HG02943 (cell line): ENCODE measurements at regions not wholly inside any gene's neighbourhood (a gene's known extent, or its start where the extent isn't known, plus 50 kb on each side); places are given as distances from the start of the nearest gene placed in this dataset.
A peak's percentile ranks its signal among the peaks of the same experiment; 100 is the strongest.

Source experiments
- ATAC-seq: cut with Tn5 transposase; IDR thresholded peaks from one replicate; pipeline ENCODE4 v1.9.1; 2021; ENCODE audit warnings: mild to moderate bottlenecking, low read depth, moderate library complexity; ENCODE audit not compliant: unreplicated experiment

DNA sequence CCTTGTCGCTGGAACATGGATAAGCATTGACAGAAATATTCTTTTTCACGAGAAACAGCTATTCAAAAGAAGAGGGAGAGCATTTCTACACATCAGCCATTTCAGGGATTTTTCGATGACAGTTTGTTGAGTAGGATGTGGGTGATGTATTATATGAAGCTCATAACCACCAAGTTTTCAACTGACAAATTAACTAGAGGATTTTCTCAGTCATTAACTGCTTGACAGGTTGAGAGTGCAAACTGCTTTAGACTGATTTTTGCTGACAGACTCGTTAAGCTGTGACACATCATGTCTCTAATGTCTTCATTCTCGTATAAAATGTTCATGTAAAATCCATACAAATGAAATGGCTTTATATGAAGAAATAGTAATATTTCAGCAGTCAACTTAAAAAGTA, 354.2 kb upstream of the KCNN2 start:
- ATAC-seq = no peak

DNA sequence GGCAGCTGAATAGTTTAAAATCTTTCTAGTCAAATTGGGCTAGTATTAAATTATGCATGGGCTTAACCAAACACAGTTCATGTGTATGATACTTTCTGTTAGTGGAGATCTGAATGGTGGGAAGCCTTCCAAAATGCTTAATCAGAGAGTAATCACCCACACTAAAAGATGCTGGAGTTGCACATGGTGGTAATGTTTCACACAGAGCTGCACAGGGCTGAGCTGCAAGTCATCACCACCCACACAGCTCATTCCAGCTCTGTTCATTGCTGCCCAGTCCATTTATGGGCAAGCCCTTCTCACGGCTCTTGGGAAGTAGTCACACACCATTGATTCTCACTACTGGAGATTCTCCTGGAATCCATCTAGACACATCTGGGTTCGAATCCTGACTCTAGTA, 351.5 kb upstream of the KCNN2 start:
- no peak for ATAC-seq

DNA sequence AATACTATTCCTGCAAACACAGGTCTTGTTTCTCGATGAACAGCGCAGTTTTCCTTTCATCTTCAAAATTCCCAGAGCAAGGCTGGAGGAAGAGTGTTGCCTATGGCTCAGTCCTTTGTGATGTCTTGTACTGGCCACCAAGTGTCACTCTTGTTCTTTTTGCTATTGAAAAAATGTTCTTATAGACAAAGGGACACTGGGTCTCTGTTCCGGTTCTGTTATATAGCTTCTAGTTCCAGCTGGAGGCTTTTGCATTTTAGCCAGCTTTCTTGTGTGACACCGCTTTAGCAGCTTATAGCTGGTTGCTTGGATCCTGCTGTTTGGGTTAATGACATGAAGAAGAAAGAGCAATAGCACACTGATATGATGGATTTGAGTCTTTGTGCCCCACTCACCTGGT, 343.7 kb upstream of the KCNN2 start:
- ATAC-seq = no peak

DNA sequence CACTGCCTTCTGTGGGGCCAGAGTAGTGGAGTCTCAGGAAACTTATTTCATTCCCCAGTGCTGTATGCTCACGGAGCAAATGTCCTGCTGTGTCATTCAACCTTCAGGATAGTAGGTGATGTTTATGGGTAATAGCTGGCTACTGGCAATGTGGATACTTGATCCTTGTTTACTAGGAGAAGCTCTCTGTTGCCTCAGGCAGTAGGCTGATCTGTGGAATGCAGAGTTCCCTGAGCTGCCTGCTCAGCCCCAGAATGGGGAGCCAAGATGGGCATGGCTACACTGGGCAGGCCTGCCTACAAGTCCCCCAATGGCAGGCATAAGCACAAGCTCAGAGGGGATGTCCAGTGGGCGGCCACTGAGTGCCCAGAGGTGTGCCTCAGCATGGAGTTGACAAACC, 323.1 kb upstream of the KCNN2 start:
- ATAC-seq = no peak

- no peak for ATAC-seq
Measured at GRCh38 chr5:114050087-114050486, 311.8 kb upstream of the KCNN2 start.

GRCh38 chr5:114053372-114053771, 308.5 kb upstream of the KCNN2 start:
- ATAC-seq = no peak

GRCh38 chr5:114054594-114054993, 307.3 kb upstream of the KCNN2 start:
- no peak for ATAC-seq

GRCh38 chr5:114055318-114056184, 306.3 kb upstream of the KCNN2 start:
- no peak for ATAC-seq

DNA sequence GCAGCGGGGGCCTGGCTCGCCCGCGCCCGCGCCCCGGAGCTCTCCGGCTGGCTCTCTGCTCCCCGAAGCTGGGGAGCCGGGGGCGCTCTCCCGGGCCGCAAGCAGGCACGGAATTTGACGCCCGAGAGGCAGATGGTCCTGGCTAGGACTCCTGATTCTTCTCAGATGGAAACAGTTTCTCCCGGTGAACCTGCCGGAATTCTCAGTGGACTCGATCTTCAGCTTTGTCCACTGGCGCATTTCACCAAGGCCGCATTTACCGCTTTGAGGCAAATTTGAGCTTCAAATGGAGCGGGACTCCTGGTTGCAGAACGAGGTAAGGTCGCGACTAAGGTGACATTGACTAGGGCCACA, 305.7 kb upstream of the KCNN2 start:
- no peak for ATAC-seq

- ATAC-seq = no peak
Measured at GRCh38 chr5:114060866-114061265, 301.0 kb upstream of the KCNN2 start.

DNA sequence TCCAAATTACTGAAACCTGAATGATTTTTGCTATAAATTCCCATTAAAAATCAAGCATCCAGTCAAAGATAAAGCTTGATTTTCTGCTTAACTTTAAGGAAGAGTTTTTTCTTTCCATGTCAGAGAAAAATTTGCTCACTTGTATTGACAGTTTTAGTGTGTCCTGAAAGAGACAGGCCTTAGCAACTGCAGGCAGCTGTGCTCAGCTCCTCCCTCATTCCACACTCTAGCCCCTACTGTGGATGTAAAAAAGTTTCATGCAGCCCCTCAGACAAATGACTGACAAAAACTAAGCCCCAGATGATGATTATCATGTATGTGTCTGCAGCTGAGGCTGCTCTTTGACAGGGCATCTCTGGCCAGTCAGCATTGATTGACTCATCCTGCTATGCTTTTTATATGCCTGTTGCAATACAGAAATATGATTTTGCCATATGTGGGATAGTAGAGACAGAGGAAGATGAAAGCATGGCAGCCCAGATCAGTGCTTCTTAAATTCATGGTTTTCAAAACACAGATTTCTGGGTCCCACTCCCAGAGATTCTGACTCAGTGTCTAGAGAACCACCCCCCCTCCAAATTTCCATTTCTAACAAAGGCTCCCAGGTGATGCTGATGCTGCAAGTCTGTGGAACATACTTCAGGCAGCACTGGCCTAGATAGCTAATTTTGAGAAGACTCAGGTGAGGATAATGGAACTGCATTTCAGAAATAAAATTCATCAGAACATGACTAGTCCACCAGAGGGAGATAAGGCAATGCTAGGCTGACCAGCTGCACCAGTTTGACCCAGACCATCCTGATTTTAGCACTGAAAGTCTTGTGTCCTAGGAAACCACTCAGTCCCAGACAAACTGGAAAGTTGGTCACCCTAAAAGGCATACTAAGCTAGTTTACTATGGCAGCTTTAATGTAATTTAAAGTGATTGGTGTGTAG, 298.7 kb upstream of the KCNN2 start:
- ATAC-seq = no peak

- no peak for ATAC-seq
Measured at GRCh38 chr5:114065912-114066311, 296.0 kb upstream of the KCNN2 start.

GRCh38 chr5:114070093-114070722, 291.7 kb upstream of the KCNN2 start:
- ATAC-seq = no peak

- no peak for ATAC-seq
Measured at GRCh38 chr5:114089259-114089658, 272.6 kb upstream of the KCNN2 start.

GRCh38 chr5:114097570-114097969, 264.3 kb upstream of the KCNN2 start:
- ATAC-seq = no peak

DNA sequence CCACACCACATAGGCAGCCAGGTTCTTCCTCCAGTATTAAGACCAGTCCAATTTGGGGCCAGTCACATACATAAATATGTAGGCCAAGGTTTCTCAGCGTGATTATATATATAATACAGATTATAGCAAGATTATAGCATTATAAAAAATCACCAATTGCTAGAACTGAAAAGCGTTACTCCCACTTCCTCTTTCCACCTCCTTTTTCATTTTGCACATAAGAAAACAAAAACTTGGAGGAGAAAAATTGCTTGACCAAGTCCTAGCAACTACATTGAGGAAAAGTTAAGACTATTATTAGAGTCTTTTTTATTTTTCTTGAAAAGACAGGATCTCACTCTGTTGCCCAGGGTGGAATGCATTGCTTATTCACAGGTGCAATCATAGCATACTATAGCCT, 262.7 kb upstream of the KCNN2 start:
- no peak for ATAC-seq

- no peak for ATAC-seq
Measured at GRCh38 chr5:114101153-114101552, 260.7 kb upstream of the KCNN2 start.

DNA sequence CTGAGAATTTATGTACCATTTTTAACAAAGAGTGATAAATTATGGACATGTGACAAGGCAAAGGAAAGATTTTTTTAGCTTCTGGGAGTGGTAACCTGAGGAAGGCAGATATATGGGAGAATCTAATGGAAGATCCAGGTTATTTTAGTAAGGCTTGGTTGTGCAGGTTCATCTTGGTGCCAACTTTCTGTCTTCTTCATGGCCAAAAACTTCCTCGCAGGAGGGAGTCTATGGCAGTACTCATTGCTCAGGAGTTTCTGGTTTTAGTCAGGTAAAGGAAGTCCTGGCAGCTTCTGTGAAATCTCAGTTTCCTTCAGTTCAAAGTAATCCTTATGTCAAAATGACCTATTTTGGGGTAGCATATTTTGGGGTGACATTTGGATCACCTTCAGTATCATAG, 248.3 kb upstream of the KCNN2 start:
- no peak for ATAC-seq

- ATAC-seq = no peak
Measured at GRCh38 chr5:114116981-114117380, 244.9 kb upstream of the KCNN2 start.

DNA sequence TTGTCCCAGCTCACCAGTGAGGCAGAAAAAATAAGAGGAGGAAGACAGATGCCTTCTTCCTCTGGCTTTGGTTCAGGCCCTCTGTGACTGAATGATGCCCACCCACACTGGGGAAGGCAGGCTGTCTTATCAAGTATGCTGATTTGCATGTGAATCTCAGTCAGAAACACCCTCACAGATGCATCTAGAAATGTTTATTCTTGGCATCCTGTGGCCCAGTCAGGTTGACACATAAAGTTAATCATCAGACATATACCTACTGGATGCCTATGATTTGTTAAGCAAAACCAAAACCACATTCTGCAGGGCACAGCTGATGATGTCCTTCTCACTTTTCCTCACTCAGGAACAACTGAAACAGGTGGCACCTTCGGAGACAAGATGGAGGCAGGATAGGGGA, 243.4 kb upstream of the KCNN2 start:
- peak; percentile 81 for ATAC-seq

GRCh38 chr5:114120166-114120565, 241.7 kb upstream of the KCNN2 start:
- no peak for ATAC-seq
